Testis (tissue), 2 donors: ENCODE measurements at regions not wholly inside any gene's neighbourhood (a gene's known extent, or its start where the extent isn't known, plus 50 kb on each side); places are given as distances from the start of the nearest gene placed in this dataset.

ENCODE experiments used
- POLR2A ChIP-seq: fragments of 450-650 bp; IDR thresholded peaks from one replicate; pipeline ENCODE4 v1.6.1; 2017; ENCODE audit warnings: antibody characterized with exemption, mild to moderate bottlenecking, moderate library complexity
- TF ChIP-seq, protein P1 (sequence below), 3 experiments: fragments of 450-650 bp in 2 of 3; fragments of 200-600 bp in 1 of 3; sonication (generic) in 1 of 3; IDR thresholded peaks; one replicate each; pipeline ENCODE4 v1.5.1; 2016 to 2019; ENCODE audit warnings: antibody characterized with exemption in 3 of 3, mild to moderate bottlenecking in 2 of 3, moderate library complexity in 1 of 3

DNA sequence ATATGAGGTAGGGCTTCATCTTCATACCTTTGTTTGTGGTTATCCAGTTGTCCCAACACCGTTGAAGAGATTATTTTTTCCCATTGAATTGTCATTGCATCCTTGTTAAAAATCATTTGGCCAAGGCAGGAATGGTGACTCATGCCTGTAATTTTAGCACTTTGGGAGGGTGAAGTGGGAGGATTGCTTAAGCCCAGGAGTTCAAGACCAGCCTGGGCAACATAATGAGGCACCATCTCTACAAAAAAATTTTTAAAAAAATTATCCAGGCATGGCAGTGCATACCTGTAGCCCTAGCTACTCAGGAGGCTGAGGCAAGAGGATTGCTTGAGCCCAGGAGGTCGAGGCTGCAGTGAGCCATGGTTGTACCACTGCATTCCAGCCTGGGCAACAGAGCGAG, 223.9 kb downstream of the TANC2 start:
- TF ChIP-seq, protein P1, sequence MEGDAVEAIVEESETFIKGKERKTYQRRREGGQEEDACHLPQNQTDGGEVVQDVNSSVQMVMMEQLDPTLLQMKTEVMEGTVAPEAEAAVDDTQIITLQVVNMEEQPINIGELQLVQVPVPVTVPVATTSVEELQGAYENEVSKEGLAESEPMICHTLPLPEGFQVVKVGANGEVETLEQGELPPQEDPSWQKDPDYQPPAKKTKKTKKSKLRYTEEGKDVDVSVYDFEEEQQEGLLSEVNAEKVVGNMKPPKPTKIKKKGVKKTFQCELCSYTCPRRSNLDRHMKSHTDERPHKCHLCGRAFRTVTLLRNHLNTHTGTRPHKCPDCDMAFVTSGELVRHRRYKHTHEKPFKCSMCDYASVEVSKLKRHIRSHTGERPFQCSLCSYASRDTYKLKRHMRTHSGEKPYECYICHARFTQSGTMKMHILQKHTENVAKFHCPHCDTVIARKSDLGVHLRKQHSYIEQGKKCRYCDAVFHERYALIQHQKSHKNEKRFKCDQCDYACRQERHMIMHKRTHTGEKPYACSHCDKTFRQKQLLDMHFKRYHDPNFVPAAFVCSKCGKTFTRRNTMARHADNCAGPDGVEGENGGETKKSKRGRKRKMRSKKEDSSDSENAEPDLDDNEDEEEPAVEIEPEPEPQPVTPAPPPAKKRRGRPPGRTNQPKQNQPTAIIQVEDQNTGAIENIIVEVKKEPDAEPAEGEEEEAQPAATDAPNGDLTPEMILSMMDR (IDR thresholded peaks at IDR 0.05), result no peak
- TF ChIP-seq POLR2A, result no peak
